ENCODE measurements at regions not wholly inside any gene's neighbourhood (a gene's known extent, or its start where the extent isn't known, plus 50 kb on each side); places are given as distances from the start of the nearest gene placed in this dataset.

GRCh38 chr10:4080225-4080805 is 295.3 kb upstream of the KLF6 start:
- POLR2A ChIA-PET: interaction anchor here (0.7 kb wide), 1 partner anchor 171 kb away, joined by 3 read pairs; no protein-coding TSS in a partner anchor
- H3K4me3 Mint-ChIP-seq (ENCODE audit: unreplicated experiment): no peak overlapping the region
- H3K27me3 Mint-ChIP-seq (ENCODE audit: insufficient read depth, unreplicated experiment): no peaks in the 10 kb centered on the region
- DNase-seq (ENCODE audit: unreplicated experiment): no peak
- CTCF ChIA-PET: interaction anchor here (0.7 kb wide), 1 partner anchor 34 kb away, joined by 3 read pairs; no protein-coding TSS in a partner anchor
- H3K4me1 Mint-ChIP-seq (ENCODE audit: insufficient read depth, unreplicated experiment): peaks cover 7% of the 10 kb centered on the region
- peaks cover 6% of the 10 kb centered on the region for H3K9me3 Mint-ChIP-seq (ENCODE audit: unreplicated experiment)
- H3K36me3 Mint-ChIP-seq (ENCODE audit: insufficient read depth, unreplicated experiment): no peaks in the 10 kb centered on the region
- TF ChIP-seq CTCF (IDR thresholded peaks at IDR 0.05; ENCODE audit: unreplicated experiment): no peak
- H3K27ac Mint-ChIP-seq (ENCODE audit: low read depth, unreplicated experiment): no peak overlapping the region
- no TSS peak for BruUV-seq (replicated peaks)
- intact Hi-C loops (cut with micrococcal nuclease): no loop called here

GRCh38 chr10:4079803-4080202 is 294.8 kb upstream of the KLF6 start:
- no TSS peak for BruUV-seq (replicated peaks)
- H3K36me3 Mint-ChIP-seq (ENCODE audit: insufficient read depth, unreplicated experiment): no peaks in the 10 kb centered on the region
- ChIA-PET POLR2A (interaction anchor here (0.7 kb wide), 1 partner anchor 170 kb away, joined by 3 read pairs; no protein-coding TSS in a partner anchor), CTCF (no interaction called here)
- H3K4me3 Mint-ChIP-seq (ENCODE audit: unreplicated experiment): no peak overlapping the region
- intact Hi-C loops (cut with micrococcal nuclease): no loop called here
- H3K27ac Mint-ChIP-seq (ENCODE audit: low read depth, unreplicated experiment): no peak overlapping the region
- DNase-seq (ENCODE audit: unreplicated experiment): no peak
- TF ChIP-seq CTCF (IDR thresholded peaks at IDR 0.05; ENCODE audit: unreplicated experiment): no peak
- no peaks in the 10 kb centered on the region for H3K27me3 Mint-ChIP-seq (ENCODE audit: insufficient read depth, unreplicated experiment)
- H3K4me1 Mint-ChIP-seq (ENCODE audit: insufficient read depth, unreplicated experiment): peaks cover 13% of the 10 kb centered on the region
- H3K9me3 Mint-ChIP-seq (ENCODE audit: unreplicated experiment): peaks cover 6% of the 10 kb centered on the region

GRCh38 chr10:4077804-4078203 is 292.8 kb upstream of the KLF6 start:
- no TSS peak for BruUV-seq (replicated peaks)
- CTCF ChIA-PET: no interaction called here

GRCh38 chr10:4076983-4077382 is 292.0 kb upstream of the KLF6 start:
- CTCF ChIA-PET: no interaction called here
- POLR2A ChIA-PET: no interaction called here

More at GRCh38 chr10:4077804-4078203, 292.8 kb upstream of the KLF6 start:
- Mint-ChIP-seq H3K27me3 (ENCODE audit: insufficient read depth, unreplicated experiment) (no peaks in the 10 kb centered on the region), H3K27ac (ENCODE audit: low read depth, unreplicated experiment) (no peak overlapping the region), H3K4me1 (ENCODE audit: insufficient read depth, unreplicated experiment) (peaks cover 26% of the 10 kb centered on the region), H3K9me3 (ENCODE audit: unreplicated experiment) (peaks cover 6% of the 10 kb centered on the region), H3K4me3 (ENCODE audit: unreplicated experiment) (no peak overlapping the region), H3K36me3 (ENCODE audit: insufficient read depth, unreplicated experiment) (no peaks in the 10 kb centered on the region)
- no peak for TF ChIP-seq CTCF (IDR thresholded peaks at IDR 0.05; ENCODE audit: unreplicated experiment)
- DNase-seq (ENCODE audit: unreplicated experiment): no peak
- intact Hi-C loops (cut with micrococcal nuclease): no loop called here
- POLR2A ChIA-PET: interaction anchor here (0.9 kb wide), 1 partner anchor 295 kb away, joined by 3 read pairs; no protein-coding TSS in a partner anchor

More at GRCh38 chr10:4076983-4077382, 292.0 kb upstream of the KLF6 start:
- H3K27ac Mint-ChIP-seq (ENCODE audit: low read depth, unreplicated experiment): no peak overlapping the region
- intact Hi-C loops (cut with micrococcal nuclease): no loop called here
- H3K4me1 Mint-ChIP-seq (ENCODE audit: insufficient read depth, unreplicated experiment): peaks cover 26% of the 10 kb centered on the region
- BruUV-seq (replicated peaks): no TSS peak
- no peaks in the 10 kb centered on the region for H3K36me3 Mint-ChIP-seq (ENCODE audit: insufficient read depth, unreplicated experiment)
- TF ChIP-seq CTCF (IDR thresholded peaks at IDR 0.05; ENCODE audit: unreplicated experiment): no peak
- DNase-seq (ENCODE audit: unreplicated experiment): no peak
- H3K9me3 Mint-ChIP-seq (ENCODE audit: unreplicated experiment): peaks cover 6% of the 10 kb centered on the region
- H3K4me3 Mint-ChIP-seq (ENCODE audit: unreplicated experiment): no peak overlapping the region
- H3K27me3 Mint-ChIP-seq (ENCODE audit: insufficient read depth, unreplicated experiment): no peaks in the 10 kb centered on the region
